22Rv1 (cell line): ENCODE measurements at regions not wholly inside any gene's neighbourhood (a gene's known extent, or its start where the extent isn't known, plus 50 kb on each side); places are given as distances from the start of the nearest gene placed in this dataset.

Experiments
- ZFX ChIP-seq: fragments of 450-650 bp; IDR thresholded peaks from 2 replicates; pipeline ENCODE4 v1.6.1; 2017; ENCODE audit warnings: antibody characterized with exemption, borderline replicate concordance
- TF ChIP-seq, protein P1 (sequence below): fragments of 450-650 bp; IDR thresholded peaks from 2 replicates; pipeline ENCODE4 v1.5.1; 2017; ENCODE audit warnings: mild to moderate bottlenecking

- TF ChIP-seq, protein P1, sequence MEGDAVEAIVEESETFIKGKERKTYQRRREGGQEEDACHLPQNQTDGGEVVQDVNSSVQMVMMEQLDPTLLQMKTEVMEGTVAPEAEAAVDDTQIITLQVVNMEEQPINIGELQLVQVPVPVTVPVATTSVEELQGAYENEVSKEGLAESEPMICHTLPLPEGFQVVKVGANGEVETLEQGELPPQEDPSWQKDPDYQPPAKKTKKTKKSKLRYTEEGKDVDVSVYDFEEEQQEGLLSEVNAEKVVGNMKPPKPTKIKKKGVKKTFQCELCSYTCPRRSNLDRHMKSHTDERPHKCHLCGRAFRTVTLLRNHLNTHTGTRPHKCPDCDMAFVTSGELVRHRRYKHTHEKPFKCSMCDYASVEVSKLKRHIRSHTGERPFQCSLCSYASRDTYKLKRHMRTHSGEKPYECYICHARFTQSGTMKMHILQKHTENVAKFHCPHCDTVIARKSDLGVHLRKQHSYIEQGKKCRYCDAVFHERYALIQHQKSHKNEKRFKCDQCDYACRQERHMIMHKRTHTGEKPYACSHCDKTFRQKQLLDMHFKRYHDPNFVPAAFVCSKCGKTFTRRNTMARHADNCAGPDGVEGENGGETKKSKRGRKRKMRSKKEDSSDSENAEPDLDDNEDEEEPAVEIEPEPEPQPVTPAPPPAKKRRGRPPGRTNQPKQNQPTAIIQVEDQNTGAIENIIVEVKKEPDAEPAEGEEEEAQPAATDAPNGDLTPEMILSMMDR = no peak
- TF ChIP-seq ZFX = no peak
These were observed 212.6 kb downstream of the ADRA2A start for GRCh38 chr10:111289461-111289860.
